ENCODE measurements at regions not wholly inside any gene's neighbourhood (a gene's known extent, or its start where the extent isn't known, plus 50 kb on each side); places are given as distances from the start of the nearest gene placed in this dataset.

DNA sequence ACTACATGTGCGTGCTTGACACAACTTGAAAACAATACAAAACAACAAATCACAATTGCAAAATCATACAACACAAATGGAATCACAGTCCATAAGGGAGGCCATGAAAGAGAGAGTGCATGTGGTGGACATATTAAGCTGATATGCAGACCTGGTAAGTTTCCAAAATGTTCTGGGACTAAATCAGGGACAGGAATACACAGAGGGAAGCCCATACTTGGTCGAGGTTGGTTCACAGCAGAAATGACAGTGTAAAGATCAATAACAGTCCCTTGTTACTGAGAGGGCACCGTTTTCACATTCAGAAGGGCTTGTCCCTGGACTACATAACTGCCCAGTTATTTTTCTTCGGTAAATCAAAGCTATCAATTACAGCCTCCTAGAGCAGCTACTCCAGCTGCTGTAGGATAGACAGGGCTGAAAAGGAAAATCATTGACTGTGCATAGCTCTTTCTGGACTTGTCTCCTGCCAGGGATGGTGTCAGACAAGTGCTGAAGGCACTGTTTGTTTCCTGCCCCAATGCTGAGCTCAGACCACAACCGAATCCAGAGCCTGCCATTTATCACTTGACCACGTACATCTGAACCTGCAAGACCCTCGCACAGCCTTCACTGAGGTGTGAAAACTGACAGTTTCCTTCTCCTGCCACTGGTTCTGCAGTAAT lies 79.5 kb upstream of the KCNMB2 start:
- no peak for DNase-seq (ENCODE audit: low read depth)

GRCh38 chr3:178457511-178457910 lies 78.7 kb upstream of the KCNMB2 start:
- no peak for DNase-seq (ENCODE audit: low read depth)

DNA sequence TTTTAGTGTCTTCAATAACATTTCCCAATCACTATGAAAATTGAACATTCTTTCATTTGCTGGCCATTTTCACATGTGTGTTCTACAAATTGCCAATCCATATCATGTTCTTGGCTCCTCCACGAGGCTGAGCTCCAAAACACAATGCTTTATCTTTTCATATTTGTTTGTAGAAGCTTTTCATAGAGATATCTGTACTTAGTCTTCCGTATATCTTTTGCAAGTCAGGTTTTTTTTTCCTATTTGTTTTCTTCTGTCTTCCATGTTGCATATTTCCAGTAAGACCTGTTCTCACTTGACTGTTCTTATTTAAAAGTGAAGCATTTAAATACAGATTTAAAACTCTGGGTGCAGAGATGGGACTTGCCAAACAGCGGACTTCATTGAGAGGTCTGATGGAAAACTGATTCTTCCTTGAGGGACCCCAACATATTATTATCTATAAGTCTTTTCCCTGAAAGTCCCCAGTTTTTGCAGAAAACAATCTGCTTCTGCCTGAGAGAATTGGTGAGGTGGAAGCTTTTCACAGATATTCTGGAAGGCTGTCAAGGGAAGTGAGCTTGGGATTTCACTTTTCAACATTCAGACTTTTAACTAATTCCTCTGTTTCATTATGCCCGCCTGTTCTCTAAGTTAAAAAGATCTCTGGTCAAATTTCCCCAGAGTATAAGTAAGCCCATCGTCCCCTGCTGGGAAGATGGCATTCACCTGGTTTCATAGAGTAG lies 77.8 kb upstream of the KCNMB2 start:
- no peak for DNase-seq (ENCODE audit: low read depth)

- DNase-seq (ENCODE audit: low read depth), result no peak
Measured at GRCh38 chr3:178459038-178459410, 77.2 kb upstream of the KCNMB2 start.

- no peak for DNase-seq (ENCODE audit: low read depth)
Measured at GRCh38 chr3:178465260-178466180, 70.7 kb upstream of the KCNMB2 start.

GRCh38 chr3:178472941-178473340 lies 63.3 kb upstream of the KCNMB2 start:
- DNase-seq (ENCODE audit: low read depth), result no peak

GRCh38 chr3:178474526-178474925 lies 61.7 kb upstream of the KCNMB2 start:
- DNase-seq (ENCODE audit: low read depth), result no peak

DNA sequence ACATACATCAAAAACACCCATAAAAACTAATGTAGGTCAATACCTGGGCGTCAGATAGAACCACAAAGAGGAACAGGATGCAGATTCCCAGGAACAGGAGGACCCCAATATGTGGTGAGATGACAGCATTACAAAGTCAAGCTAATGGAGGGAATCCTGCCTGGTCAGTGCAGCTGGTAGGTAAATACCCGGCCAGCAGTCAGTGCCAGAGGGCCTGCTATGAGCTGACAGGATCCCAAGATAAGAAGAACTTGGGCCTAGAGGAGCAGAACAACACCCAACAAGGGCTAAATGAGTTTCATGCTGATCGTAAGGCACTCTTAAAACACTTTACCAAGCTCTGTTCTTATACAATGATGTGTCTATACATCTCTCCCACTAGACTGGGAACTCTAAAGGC lies 61.2 kb upstream of the KCNMB2 start:
- DNase-seq (ENCODE audit: low read depth), result no peak

GRCh38 chr3:178476886-178477285 lies 59.4 kb upstream of the KCNMB2 start:
- DNase-seq (ENCODE audit: low read depth), result no peak

DNA sequence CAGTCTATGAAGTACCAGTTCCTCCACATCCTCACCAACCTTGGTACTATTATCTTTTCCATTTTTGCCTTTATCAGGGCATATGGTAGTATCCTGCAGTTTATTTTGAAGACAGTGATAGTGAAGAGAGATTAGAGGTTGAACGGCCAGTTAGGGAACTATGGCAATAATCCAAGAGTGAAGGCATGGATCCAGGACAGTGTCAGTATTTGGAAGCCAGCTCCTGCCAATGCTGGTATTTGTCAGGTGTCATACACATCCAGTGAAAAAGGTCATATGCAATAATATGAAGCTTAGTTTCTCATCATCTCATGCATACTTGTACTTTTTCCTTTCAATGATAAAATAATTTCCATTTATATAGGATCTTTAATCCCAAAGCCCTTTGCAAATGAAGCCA lies 56.8 kb upstream of the KCNMB2 start:
- DNase-seq (ENCODE audit: low read depth), result no peak

GRCh38 chr3:178479860-178480259 lies 56.4 kb upstream of the KCNMB2 start:
- DNase-seq (ENCODE audit: low read depth), result no peak

- no peak for DNase-seq (ENCODE audit: low read depth)
Measured at GRCh38 chr3:178480274-178480673, 56.0 kb upstream of the KCNMB2 start.

DNA sequence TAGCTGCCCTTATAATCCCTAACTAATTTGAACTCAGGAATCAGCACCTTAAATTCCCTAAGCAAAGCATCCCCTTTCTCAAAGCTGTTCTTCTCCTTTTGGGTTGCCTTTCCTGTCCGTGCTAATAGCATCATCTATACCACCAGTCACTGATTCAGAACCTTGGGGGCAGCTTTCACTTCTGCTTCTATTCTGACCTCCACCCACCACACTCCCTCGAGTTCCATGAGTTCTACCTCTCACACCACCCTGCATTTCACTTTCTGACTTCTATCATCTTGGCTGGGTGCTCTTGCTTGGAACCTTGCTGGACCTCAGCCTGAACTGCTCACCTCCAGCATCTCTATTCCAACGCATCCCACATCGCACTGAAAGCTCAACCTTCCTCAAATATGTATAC lies 55.4 kb upstream of the KCNMB2 start:
- no peak for DNase-seq (ENCODE audit: low read depth)

DNA sequence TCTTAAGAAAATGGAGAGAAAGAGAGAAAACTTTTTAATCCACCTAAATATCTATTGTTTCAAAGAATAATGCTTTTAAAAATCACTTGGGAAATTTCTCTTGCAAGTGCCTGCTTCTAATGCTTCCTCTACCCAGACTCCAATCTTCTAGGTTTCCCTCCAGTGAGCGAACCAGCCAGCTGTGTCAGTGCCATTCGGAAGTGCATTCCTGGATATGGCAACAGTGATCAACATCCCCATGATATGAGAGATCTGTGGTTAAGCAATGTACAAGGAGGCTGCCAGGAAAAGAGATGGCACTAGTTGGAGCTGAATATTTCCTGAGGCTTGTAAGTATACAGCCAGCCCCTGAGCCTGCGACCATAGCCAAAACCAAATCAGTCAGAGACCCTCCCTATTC lies 53.3 kb upstream of the KCNMB2 start:
- no peak for DNase-seq (ENCODE audit: low read depth)

GRCh38 chr3:178483704-178484103 lies 52.5 kb upstream of the KCNMB2 start:
- DNase-seq (ENCODE audit: low read depth), result no peak

DNA sequence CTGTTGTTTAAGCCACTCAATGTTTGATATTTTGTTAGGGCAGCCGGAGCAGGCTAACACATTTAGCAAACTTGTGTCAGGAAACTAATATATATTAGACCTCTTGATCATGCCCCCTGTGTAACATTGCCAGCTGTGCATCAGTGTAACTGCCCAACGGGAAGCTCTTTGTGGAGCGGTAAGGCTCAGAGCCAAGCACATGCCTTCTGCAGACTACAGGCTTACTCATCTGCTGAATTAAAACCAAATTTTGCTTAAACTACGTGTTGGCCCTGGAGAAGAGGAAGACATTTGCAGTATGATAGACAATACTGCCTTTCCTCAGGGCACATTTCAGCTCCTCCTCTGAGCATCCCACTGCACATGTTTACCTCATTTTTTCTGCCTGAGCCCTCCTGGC lies 50.5 kb upstream of the KCNMB2 start:
- peak; percentile 34 for DNase-seq (ENCODE audit: low read depth)

All from GM04503 (cell line).